M059J (cell line): ENCODE measurements at regions not wholly inside any gene's neighbourhood (a gene's known extent, or its start where the extent isn't known, plus 50 kb on each side); places are given as distances from the start of the nearest gene placed in this dataset.
"Not testable (repeated sequence)": the region's sequence is repeated elsewhere in the genome, so short reads cannot be mapped to it uniquely, and the experiment has no call there.

ENCODE experiments used
- DNase-seq: peaks from one replicate; pipeline ENCODE4 v3.0.0-alpha.2; 2012; ENCODE audit warnings: low read depth

- DNase-seq: no peak
Measured at GRCh38 chr12:90502070-90502469, 452.9 kb downstream of the CCER1 start.

- no peak for DNase-seq
Measured at GRCh38 chr12:90501412-90501811, 453.6 kb downstream of the CCER1 start.

GRCh38 chr12:90499795-90500194, 455.2 kb downstream of the CCER1 start:
- no peak for DNase-seq

GRCh38 chr12:90497923-90498545, 456.9 kb downstream of the CCER1 start:
- no peak for DNase-seq

- no peak for DNase-seq
Measured at GRCh38 chr12:90490355-90490754, 464.6 kb downstream of the CCER1 start.

GRCh38 chr12:90489141-90489540, 465.8 kb downstream of the CCER1 start:
- peak; percentile 1 for DNase-seq

GRCh38 chr12:90485560-90485959, 469.4 kb downstream of the CCER1 start:
- DNase-seq: no peak

GRCh38 chr12:90484094-90484493, 470.9 kb downstream of the CCER1 start:
- DNase-seq: no peak

GRCh38 chr12:90481748-90482147, 473.2 kb downstream of the CCER1 start:
- no peak for DNase-seq

- no peak for DNase-seq
Measured at GRCh38 chr12:90479237-90479636, 475.7 kb downstream of the CCER1 start.

- DNase-seq: no peak
Measured at GRCh38 chr12:90473831-90474230, 481.1 kb downstream of the CCER1 start.

GRCh38 chr12:90460681-90461080, 494.3 kb downstream of the CCER1 start:
- DNase-seq: no peak

- no peak for DNase-seq
Measured at GRCh38 chr12:90456248-90456647, 498.7 kb downstream of the CCER1 start.

GRCh38 chr12:90455756-90456155, 499.2 kb downstream of the CCER1 start:
- DNase-seq: no peak

GRCh38 chr12:90449611-90450010, 505.4 kb downstream of the CCER1 start:
- no peak for DNase-seq

GRCh38 chr12:90443466-90443865, 511.5 kb downstream of the CCER1 start:
- not testable (repeated sequence) for DNase-seq

GRCh38 chr12:90441431-90441830, 513.5 kb downstream of the CCER1 start:
- no peak for DNase-seq

- no peak for DNase-seq
Measured at GRCh38 chr12:90428881-90429280, 526.1 kb downstream of the CCER1 start.

GRCh38 chr12:90428465-90428864, 526.5 kb downstream of the CCER1 start:
- no peak for DNase-seq

- no peak for DNase-seq
Measured at GRCh38 chr12:90423965-90424364, 531.0 kb downstream of the CCER1 start.

GRCh38 chr12:90410962-90411361, 544.0 kb downstream of the CCER1 start:
- DNase-seq: no peak

GRCh38 chr12:90407841-90408240, 547.1 kb downstream of the CCER1 start:
- DNase-seq: no peak

- no peak for DNase-seq
Measured at GRCh38 chr12:90404071-90404470, 550.9 kb downstream of the CCER1 start.

GRCh38 chr12:90401185-90401584, 553.8 kb downstream of the CCER1 start:
- no peak for DNase-seq
